ENCODE measurements at regions not wholly inside any gene's neighbourhood (a gene's known extent, or its start where the extent isn't known, plus 50 kb on each side); places are given as distances from the start of the nearest gene placed in this dataset.
"Not testable (repeated sequence)": the region's sequence is repeated elsewhere in the genome, so short reads cannot be mapped to it uniquely, and the experiment has no call there.

DNA sequence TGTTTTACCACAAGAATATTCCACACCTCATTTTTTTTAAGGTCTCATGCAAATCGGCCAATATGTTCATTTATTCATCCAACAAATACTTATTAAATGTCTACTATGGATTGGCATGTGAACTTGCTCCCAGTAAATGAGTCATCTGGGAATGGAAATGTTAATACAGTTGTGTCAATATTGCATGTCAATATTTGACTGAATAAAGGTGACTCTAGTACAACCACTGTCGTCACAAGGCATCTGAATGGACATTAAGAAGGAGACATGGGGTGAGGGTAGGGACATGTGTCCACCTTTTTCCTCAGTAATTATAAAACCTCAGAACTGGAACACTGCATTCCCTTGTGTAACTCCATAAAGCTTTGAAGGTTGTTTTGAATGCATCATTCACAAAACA, 365.4 kb downstream of the ADCYAP1 start:
- DNase-seq (ENCODE audit: low read depth in 3 of 3, low spot score in 1 of 3), result no peak

DNA sequence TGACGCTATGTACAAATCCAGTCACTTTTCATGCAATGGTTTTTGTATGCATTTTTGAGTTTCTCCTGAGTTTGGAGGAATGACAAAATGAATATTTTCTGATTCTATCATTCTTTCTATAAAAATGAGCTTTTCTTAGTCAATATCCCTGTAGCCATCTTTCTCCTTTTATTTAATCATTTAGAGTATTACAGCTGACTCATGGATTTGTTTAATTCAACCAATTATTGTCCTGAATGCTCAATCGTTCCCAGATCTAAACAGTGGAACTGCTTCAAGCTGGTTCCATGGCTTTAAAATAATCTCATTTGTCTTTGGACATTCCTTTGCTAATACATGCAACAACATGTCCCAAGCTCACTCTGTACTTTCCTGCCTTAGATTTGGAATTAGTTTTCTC, 368.8 kb downstream of the ADCYAP1 start:
- DNase-seq (ENCODE audit: low read depth in 3 of 3, low spot score in 1 of 3), result no peak

DNA sequence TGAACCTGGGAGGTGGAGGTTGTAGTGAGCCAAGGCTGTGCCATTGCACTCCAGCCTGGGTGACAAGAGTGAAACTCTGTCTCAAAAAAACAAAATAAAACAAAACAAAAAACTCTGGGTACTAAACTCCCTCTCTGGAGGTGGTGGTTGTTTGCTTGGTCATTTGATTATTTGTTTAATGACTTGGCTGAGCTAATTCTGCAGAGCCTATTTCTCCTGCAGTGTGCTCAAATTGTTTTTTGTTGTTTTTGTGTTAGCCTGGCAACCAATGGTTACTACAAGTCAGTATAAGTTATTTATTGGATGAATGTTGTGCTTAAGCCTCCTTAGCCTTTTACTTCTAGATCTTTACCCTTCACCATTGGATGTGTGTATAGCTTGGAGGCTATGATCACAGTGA, 387.5 kb downstream of the ADCYAP1 start:
- no peak for DNase-seq (ENCODE audit: low read depth in 3 of 3, low spot score in 1 of 3)

DNA sequence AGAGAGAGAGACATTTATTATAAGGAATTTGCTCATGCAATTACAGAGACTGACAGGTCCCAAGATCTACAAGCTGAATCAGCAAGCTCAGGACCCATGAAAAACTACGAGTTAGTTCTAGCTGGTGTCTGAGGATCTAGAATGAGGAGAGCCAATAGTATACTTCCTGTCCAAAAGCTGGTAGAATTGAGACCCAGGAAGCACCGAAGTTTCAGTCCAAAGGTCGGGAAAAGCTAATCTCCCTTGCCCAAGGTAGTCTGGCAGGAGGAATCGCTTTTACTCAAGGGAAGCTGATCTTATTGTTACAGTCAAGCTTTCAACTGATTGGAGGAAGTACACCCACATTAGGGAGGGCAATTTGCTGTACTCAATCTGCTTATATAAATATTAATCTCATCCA, 389.6 kb downstream of the ADCYAP1 start:
- DNase-seq (ENCODE audit: low read depth in 3 of 3, low spot score in 1 of 3), result no peak

DNA sequence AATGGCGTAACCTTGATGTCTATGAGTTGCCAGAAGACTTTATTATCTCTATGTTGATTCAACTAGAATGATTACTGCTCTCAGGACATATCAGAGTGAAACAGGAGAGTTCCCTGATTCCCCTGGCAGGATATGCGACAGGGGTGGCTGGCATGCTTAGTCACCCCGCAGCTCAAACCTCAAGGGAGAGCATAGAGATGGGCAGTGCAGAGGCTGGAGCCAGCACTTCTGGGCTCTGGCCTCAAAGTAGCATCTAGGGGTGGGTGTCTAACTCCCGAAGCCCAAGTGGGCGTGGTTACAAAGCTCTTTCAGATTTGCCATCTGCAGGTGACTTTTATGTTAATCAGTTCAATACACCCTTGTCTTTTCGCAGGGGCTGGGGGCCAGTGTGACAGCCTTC, 391.6 kb downstream of the ADCYAP1 start:
- DNase-seq (ENCODE audit: low read depth in 3 of 3, low spot score in 1 of 3), result no peak

DNA sequence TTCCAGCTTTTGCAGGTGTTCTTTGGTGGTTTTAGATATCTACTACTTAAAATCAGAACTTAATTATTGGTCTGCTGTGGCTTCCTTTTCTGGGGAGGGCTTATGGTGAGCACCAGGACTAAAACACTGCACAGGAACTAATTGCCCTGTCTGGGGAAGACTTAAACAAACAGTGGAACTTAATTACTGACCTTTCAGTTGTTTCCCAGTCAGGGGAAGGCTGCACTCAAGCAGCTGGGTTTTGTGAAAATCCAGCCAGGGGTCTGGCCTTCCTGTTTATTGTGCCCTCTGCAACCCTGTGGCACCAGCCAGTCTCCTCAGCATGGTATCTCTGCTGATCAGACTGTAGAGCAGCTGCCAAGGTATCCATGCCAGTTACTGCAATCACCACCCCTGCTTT, 398.2 kb downstream of the ADCYAP1 start:
- no peak for DNase-seq (ENCODE audit: low read depth in 3 of 3, low spot score in 1 of 3)

DNA sequence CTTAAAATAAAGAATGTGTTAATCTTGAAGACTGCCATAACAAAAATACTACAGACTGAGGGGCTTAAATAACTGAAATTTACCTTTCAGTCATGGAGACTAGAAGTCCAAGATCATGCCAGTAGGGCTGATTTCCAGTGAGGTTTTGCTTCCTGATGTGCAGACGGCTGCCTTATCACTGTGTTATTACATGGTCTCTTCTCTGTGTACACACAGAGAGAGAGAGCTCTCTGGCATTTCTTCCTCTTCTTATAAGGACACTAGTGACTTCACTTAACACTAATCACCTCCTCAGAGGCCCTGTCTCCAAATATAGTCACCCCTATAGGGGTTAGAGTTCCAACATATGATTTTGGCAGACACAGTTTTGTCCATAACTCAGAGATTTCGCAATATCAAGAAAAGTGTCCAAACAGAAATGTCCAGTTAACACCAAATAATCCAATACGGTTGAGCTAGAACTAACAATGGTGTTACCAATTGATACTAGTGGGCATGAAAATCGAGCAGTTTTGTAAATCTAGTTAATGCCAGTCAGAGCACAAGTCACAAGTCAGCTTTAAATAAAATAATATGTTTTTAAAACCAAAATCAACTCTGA, 399.8 kb downstream of the ADCYAP1 start:
- DNase-seq (ENCODE audit: low read depth in 3 of 3, low spot score in 1 of 3), result no peak

DNA sequence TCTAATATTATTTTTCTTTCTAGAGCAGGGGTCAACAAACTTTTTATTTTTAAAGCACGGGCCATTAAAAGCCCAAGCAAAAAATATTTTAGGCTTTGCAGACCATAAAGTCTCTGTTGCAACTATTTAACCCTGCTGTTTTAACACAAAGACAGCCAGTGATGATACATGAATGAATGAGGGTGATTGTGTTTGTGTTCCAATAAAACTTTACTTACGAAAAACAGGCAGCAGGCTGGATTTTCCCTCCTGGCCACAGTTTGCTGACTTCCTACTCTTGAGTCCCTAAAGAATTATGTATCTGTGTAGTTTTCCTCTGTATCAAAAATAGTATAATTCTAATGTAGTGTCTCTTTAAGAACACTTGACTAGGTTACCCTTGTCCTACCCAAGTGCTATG, 402.0 kb downstream of the ADCYAP1 start:
- no peak for DNase-seq (ENCODE audit: low read depth in 3 of 3, low spot score in 1 of 3)

DNA sequence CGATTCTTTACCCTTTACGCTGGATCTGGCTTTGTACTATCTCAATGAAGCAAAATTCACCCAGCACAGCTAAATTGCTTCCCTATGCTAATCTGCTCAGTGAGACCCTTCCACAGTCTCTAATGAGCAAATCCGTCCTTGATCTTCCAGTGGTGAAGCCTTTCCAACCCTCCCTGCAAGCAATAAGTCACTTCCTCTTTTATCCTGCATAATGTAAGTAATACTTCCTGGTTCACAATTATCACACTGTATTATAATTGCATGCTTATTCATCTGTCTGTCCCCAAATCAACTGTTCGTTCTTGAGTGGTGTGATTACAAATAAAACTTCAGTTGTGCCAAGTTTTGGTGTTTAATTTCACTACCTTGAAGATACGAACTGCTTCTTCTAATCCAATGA, 404.0 kb downstream of the ADCYAP1 start:
- no peak for DNase-seq (ENCODE audit: low read depth in 3 of 3, low spot score in 1 of 3)

DNA sequence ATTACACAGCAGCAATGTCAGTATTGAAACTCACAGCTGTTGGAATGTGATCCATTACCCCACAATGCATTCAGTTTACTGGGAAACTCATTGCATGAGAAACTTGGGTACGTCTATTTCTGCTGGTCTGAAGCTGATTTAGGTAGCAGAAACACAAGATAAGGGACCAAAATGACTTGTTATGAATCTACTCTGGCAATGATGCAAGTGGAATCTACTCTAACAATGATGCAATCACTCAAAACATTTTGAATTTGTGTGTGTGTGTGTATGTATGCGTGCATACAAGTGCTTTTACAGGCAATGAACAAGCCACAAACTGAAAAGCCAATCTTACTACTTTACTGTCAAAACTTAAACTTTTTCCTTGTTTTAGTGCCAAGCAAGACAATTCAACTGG, 406.7 kb downstream of the ADCYAP1 start:
- DNase-seq (ENCODE audit: low read depth in 3 of 3, low spot score in 1 of 3), result no peak

DNA sequence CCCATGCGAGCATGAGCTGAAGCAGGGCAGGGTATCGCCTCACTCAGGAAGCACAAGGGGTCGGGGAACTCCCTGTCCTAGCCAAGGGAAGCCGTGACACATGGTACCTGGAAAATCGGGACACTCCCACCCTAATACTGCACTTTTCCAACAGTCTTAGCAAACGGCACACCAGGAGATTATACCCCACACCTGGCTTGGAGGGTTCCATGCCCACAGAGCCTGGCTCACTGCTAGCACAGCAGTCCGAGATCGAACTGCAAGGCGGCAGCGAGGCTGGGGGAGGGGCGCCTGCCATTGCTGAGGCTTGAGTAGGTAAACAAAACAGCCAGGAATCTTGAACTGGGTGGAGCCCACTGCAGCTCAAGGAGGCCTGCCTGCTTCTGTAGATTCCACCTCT, 430.7 kb downstream of the ADCYAP1 start:
- DNase-seq (ENCODE audit: low read depth in 3 of 3, low spot score in 1 of 3), result not testable (repeated sequence)

DNA sequence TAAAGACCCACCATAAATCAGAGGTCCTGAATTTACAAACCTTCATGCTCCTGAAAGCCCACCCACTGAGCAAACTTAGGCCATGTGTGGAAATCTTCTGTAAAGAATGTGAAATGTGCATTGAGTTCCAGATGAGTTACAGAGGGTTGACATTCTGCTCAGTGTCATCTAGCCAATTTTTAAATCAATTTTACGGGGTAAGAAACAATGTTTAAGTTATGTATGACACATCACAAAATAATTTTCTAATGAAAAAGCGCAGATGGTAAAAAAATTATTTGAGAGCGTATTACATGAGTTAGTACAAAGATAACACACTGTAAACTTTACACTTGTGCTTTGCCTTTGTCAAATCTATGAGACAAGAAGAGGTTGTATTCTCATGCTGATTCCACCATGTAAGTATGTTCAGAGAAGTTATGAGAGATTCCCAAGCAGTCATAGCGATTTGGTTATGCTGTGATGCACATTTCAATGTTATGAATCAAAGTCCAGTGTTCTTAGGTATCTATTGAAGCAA, 446.3 kb downstream of the ADCYAP1 start:
- DNase-seq (ENCODE audit: low read depth in 3 of 3, low spot score in 1 of 3), result no peak

DNA sequence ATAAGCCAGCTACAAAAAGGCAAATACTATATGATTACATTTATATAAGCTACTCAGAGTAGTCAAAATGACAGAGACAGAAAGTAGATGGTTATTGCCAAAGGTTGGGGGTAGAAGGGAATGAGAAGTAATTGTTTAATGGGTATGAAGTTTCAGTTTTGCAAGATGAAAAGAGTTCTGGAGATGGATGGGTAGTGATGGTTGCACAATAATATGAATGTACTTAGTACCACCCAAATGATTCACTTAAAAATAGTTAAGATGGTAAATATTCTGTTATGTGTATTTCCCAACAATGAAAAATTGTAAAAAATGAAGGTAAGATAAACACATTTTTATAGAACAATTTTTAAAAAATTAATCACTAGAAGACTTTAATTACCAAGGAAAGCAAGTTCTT, 448.4 kb downstream of the ADCYAP1 start:
- no peak for DNase-seq (ENCODE audit: low read depth in 3 of 3, low spot score in 1 of 3)

DNA sequence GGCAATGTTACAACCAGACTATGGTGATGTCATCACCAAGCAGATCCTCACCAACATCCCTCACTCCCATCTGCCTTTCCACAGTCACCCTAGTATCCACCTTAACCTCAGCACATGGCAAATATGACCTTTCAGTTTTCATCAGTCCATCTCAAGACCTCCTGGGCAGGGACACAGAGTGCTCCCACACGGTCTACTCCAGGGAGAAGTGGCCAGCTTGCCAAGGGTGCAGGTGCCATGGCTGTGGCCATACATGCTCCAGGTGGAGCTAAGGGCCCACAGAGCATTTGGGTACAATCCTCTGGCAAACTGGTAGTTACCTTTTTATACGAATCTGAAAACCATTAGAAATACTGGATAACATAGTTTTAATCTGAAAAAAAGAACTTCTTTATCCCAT, 453.1 kb downstream of the ADCYAP1 start:
- DNase-seq (ENCODE audit: low read depth in 3 of 3, low spot score in 1 of 3), result no peak

DNA sequence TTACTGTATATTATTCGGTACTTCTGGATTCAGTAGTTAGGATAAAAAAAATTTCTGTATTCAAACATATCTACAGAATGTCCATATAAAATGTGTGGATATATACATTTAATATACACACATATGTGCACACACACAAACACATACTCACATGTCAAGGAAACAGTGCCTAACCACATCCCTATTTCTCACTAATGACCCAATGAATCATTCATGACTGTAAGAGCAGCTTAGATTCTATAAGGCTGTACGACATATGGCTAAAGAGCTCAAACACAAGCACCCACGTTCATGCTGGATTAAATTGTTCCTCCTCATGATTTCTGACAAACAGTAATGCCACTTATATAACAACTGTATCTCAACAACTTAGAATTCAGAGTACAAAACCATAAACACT, 457.3 kb downstream of the ADCYAP1 start:
- no peak for DNase-seq (ENCODE audit: low read depth in 3 of 3, low spot score in 1 of 3)

DNA sequence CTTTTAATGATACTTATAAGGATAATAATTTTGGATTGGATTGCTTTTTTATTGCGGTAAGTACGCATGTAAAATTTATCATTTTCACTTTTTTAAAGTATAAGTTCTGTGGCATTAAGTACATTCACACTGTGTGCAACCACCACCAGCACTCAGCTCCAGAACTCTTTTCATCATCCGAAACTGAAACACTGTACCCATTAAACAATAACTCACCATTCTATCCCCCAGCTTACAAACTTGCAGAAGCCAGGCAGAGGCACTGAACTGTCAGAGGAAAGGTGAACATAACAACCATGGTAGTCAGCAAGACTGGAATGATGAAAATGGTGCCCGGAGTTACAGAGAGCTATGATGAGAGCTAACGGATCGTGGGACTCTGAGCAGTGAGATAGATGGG, 465.9 kb downstream of the ADCYAP1 start:
- no peak for DNase-seq (ENCODE audit: low read depth in 3 of 3, low spot score in 1 of 3)

DNA sequence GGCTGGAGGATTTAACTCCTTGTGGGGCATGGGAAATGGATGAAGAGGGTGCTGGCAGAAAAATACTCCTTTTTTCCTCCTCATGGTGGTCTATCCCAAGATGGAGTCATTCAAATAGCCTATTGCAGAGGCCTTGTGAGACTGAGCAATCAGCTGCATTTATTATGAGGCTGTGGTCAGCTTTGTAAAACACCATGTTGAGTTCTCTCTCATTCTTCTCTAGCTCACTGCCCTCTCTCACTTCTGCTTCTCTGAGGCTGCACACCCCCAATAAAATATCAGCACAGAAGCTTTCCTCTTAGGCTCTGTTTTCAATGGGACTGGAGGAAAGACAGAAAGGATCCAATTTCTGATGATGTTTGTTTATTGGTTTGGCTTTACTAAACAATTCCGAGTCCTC, 467.1 kb downstream of the ADCYAP1 start:
- no peak for DNase-seq (ENCODE audit: low read depth in 3 of 3, low spot score in 1 of 3)

DNA sequence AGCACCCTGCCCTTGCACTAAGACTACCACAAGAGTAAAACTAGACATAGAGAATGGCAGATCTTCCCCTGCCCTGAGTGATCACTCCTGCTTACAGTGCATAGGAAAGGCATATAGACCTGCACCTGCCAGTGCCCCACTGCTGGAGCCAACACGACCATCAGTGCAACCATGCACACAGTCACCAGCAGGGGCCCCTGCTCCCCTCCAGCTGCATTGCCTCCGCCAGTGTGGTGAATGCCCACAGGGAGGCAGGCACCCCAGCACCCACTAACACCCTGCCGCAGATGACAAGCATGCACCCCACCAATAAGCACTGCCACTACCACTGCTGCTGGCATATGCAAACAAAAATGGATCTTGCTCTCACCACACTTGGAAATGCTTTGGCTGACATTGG, 478.8 kb downstream of the ADCYAP1 start:
- no peak for DNase-seq (ENCODE audit: low read depth in 3 of 3, low spot score in 1 of 3)

DNA sequence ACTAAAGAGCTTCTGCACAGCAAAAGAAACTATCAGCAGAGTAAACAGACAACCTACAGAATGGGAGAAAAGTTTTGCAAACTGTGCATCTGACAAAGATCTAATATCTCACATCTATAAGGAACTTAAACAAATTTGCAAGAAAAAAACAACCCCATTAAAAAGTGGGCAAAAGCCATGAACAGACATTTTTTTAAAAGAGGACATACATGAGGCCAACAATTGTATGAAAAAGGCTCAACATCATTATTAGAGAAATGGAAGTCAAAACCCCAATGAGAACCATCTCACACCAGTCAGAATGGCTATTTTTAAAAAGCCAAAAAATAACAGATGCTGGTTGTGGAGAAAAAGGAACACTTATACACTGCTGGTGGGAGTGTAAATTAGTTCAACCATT, 483.8 kb downstream of the ADCYAP1 start:
- DNase-seq (ENCODE audit: low read depth in 3 of 3, low spot score in 1 of 3), result not testable (repeated sequence)

DNA sequence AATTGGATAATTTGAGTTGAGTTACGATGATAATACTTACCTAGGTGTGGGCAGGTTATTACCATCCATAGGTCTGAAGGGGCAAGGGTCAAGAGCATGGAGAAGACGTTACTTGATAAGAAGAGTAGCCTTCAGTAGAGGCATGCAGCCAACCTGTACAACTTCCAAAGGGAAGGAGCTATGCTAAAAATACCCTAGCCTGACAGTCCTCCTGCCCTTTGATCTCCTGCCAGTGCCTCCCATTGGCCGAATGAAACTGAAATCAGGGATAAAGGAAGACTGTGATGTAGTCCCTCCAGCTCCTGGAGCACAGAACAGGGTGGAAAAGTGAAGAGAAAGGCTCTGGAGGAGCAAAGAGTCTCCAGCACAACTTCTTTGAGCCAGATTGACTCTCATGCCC, 487.4 kb downstream of the ADCYAP1 start:
- no peak for DNase-seq (ENCODE audit: low read depth in 3 of 3, low spot score in 1 of 3)

DNA sequence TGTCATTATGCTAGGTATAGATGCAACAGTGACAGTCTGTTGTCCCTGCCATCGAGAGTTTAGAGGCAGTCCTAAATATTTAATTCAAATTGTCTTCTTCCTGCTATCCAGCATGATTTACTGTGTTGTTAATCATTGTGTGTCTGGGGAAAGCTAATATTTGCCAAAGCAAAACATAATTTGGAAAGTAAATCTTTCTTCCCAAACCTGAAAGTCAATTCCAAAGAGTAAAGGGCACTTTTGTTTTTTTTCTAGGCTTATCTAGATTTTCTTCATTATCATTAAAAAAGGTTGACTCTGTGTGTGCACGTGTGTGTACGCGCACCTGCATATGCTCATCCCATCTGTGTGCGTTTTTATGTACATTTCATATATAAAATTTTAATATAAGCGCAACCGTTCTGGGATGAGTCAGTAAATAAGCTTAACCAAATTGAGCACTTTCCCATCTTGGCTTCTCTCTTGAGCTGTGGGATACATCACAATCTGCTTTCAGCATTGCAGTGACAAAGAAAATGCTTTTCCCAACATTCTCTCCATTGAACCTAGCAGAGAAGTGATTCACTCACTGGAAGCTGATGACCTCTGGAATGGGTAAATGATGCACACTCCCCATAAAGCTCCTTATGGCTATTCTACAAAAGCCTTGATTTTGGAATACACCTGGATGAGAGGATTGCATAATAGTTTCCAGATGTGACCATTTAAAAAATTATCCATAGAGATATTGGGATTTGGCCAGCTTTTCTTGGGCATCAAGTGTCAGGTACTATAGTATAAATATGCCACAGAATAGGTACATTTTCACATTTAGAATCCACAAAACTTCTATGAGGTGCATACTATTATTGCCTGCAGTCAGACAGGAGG, 488.4 kb downstream of the ADCYAP1 start:
- no peak for DNase-seq (ENCODE audit: low read depth in 3 of 3, low spot score in 1 of 3)

DNA sequence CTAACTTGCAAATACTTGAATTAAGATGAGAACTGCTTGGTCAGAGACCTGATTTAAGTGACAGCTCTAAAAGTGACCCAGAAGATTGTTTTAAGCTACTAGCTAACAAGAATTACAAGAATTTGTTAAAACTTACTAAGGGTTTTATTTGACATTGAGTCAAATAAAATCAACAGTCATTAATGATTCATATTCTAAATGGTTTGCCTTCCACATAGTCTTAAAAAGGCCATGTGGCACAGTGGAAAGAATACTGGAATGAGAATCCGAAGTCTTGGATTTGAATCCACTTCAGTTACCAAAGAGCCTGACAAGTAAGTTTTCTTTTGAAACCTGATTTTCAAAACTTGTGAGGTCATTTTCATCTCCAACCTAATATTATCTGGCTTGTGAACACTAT, 489.3 kb downstream of the ADCYAP1 start:
- no peak for DNase-seq (ENCODE audit: low read depth in 3 of 3, low spot score in 1 of 3)

DNA sequence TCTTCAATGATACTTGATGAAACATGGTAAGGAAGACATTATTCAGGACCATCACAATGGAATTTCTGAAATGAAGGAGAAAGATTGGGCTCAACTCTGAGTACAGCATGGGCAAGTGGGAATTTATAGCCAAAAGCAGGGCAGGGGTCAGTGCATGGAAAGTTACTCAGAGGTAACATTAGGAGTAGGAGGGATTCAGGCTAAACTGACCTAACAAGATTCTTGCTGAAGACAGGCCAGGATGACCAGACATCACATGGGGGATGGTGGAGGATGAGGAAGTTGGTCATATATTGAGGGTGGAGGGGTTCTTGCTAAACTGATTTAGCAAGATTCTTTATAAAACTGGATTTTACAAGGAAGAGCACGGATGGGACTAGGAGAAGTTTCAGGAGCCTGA, 489.8 kb downstream of the ADCYAP1 start:
- DNase-seq (ENCODE audit: low read depth in 3 of 3, low spot score in 1 of 3), result no peak
